Right cardiac atrium (tissue), 5 donors: ENCODE measurements at regions not wholly inside any gene's neighbourhood (a gene's known extent, or its start where the extent isn't known, plus 50 kb on each side); places are given as distances from the start of the nearest gene placed in this dataset.

Experiments used
- ATAC-seq, 2 donors: fragments of 200-7000 bp; cut with Tn5 transposase; one replicate each; pipeline versions ENCODE4 v1.8.0 to v1.9.1; 2020; ENCODE audit warnings: moderate library complexity in 2 of 2, mild to moderate bottlenecking in 1 of 2
- DNase-seq, 3 donors: peaks; one replicate each; pipeline ENCODE4 v3.0.0-alpha.2; 2020
- H3K27ac ChIP-seq: one replicate; pipeline ENCODE4 v1.5.1; 2013; ENCODE audit warnings: mild to moderate bottlenecking, low read length, control low read depth, moderate library complexity
- H3K27me3 ChIP-seq: one replicate; pipeline ENCODE4 v1.6.1; 2013; ENCODE audit not compliant: control insufficient read depth, insufficient read depth
- H3K4me1 ChIP-seq: one replicate; pipeline ENCODE4 v1.6.1; 2013; ENCODE audit warnings: low read length; ENCODE audit not compliant: control insufficient read depth, insufficient read depth
- H3K4me3 ChIP-seq: one replicate; pipeline ENCODE4 v1.5.1; 2013; ENCODE audit warnings: low read length, control low read depth
- H3K9me3 ChIP-seq: one replicate; pipeline ENCODE4 v1.6.1; 2013; ENCODE audit warnings: low read length; ENCODE audit not compliant: control insufficient read depth
- WGBS: extraction: QIAGEN DNeasy Blood & Tissue Kit; methylation state at CpG from one replicate; pipeline ENCODE4 v1.1.7; 2013; 5-methylcytosine and 5-hydroxymethylcytosine counted together
- intact Hi-C, 4 donors: fragments of 100-400 bp; cut with DNase I; formaldehyde crosslinking; loops; one replicate each; pipeline versions ENCODE4 v1.11.0 to v1.14.0; 2022 to 2023
- donor health status: healthy with polysubstance abuse.
- donor health status: DM: no; HTN: yes; CAD: no.
- donor health status: DM: no; HTN: no; CAD: no.
- donor health status: DM: no; HTN: yes; CAD: no; lungs with severe emphysema.
- donor health status: DM: yes; HTN: yes; CAD: no.

DNA sequence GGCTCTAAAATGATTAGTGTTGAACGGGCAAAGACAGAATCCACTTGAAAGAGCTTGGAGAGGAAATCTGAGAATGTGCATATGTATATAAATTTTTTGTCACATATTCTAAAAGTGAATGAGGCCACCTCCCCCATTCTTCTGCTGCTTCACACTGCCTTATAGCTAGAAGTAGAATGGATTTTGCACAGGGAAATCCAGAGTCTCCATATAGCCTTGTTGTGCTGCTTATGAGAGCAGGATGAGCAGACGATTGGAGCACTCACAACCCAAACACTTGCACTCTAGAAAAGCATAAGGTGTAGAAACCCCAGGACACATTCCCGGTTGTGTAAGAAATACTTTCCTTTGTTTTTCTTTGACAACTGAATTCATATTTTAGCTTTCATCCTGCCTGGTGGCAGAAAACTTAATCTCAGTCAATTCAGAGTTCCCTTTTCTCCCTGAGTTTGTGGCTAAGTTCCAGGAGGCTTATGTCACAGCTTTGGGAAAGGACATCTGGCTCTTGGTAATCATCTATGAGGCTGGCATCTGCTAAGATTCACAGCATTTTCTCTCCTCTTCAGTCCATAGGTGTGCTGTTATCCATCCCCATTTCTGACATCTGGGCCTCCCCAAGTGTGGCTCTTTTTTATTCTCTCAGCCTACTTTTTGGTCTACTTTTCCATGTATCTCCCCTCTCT, 188.4 kb upstream of the PFN2 start:
- no peak overlapping the region for H3K27ac ChIP-seq
- DNase-seq (no peak), ATAC-seq (no peak)
- H3K9me3 ChIP-seq: no peaks in the 10 kb centered on the region
- no peaks in the 10 kb centered on the region for H3K4me1 ChIP-seq
- intact Hi-C loops: no loop called here
- 52% methylated on average over 3 of the region's 3 CpGs for WGBS
- H3K27me3 ChIP-seq: no peaks in the 10 kb centered on the region
- no peak overlapping the region for H3K4me3 ChIP-seq

DNA sequence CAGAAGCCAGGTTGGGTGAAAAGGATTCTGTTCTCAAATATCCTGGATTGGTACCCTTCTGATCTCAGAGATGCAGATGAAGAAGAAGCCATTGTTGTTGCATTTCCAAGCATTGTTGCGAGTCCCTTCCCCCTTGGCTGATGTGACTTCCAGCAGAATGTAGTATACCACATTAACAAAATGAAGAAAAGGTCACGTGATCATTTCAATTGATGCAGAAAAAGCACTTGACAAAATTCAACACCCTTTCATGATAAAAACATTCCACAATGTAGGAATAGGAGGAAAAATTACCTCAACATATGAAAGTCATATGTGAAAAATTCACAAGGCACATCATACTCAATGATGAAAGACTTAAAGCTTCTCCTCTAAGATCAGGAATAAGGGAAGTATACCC, 181.9 kb upstream of the PFN2 start:
- WGBS: 94% methylated on average over 2 of the region's 2 CpGs
- intact Hi-C loops: no loop called here
- Histone ChIP-seq H3K27ac (no peak overlapping the region), H3K9me3 (no peaks in the 10 kb centered on the region), H3K4me1 (peaks cover 2% of the 10 kb centered on the region), H3K4me3 (no peak overlapping the region), H3K27me3 (no peaks in the 10 kb centered on the region)
- DNase-seq (no peak), ATAC-seq (no peak)

DNA sequence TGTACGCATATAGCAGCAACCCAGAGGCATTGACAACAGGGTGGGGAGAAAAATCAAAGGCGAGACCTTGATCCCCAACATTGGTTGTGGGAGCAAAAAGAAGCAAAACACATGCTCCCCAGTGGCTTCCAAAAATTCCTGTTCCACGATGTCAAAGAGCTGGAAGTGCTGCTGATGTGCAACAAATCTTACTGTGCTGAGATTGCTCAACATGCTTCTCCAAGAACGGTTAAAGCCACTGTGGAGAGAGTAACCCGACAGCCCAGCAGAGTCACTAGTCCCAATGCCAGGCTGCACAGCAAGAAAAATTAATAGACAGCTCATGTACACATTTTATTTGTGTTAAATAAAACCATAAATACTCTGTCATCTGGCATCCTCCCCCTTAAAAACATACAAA, 179.9 kb upstream of the PFN2 start:
- Histone ChIP-seq H3K4me1 (peaks cover 3% of the 10 kb centered on the region), H3K27ac (no peak overlapping the region), H3K4me3 (no peak overlapping the region), H3K27me3 (no peaks in the 10 kb centered on the region), H3K9me3 (no peaks in the 10 kb centered on the region)
- DNase-seq: no peak
- 67% methylated on average over 5 of the region's 5 CpGs for WGBS
- ATAC-seq: no peak
- intact Hi-C loops: no loop called here

DNA sequence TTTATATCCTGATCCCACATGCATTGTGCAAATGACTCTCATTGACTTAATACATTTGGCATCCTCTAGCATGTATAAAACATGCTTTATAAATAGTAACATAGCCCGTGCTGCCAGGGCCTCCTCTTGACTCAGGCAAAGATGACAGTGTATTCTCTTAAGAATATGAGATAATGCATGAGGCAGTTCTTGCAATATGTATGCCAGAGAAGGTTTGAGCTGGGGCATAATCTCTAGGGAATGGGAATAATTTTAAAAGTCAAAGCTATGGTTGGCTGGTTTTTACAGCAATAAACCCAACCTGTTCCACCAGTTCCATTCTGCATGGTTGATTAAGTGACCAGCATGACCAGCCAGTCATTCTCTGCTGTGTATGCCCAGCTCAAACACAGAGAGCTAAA, 179.0 kb upstream of the PFN2 start:
- DNase-seq (peak in 1 of 3 donors; percentile 33), ATAC-seq (peak in 1 of 2 donors; percentile 68)
- Histone ChIP-seq H3K9me3 (no peaks in the 10 kb centered on the region), H3K27ac (peak overlapping the region; percentile 67), H3K4me3 (no peak overlapping the region), H3K27me3 (no peaks in the 10 kb centered on the region), H3K4me1 (peaks cover 3% of the 10 kb centered on the region)
- intact Hi-C loops: no loop called here
- 0% methylated on average over 1 of the region's 1 CpG for WGBS

DNA sequence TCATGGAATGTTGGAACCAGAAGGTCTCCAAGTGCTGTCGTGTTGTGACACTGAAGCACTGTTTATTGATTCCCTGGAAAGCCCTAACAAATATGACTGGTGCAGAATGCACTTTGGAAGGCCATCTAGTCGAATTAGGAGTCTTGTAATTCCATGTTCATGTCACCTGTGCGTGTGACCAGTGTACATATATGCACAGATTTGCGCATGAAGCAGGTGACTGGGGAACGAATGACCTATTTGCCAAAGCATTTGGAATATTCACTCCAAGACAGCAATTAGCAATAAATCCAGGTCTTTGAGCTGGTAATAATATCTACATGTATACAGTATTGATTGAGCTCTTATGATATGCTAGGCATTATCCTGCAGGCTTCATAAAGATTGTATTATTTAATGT, 177.5 kb upstream of the PFN2 start:
- intact Hi-C loops: no loop called here
- Histone ChIP-seq H3K4me3 (no peak overlapping the region), H3K9me3 (no peaks in the 10 kb centered on the region), H3K4me1 (peaks cover 3% of the 10 kb centered on the region), H3K27me3 (no peaks in the 10 kb centered on the region), H3K27ac (no peak overlapping the region)
- WGBS: 83% methylated on average over 5 of the region's 5 CpGs
- DNase-seq (no peak), ATAC-seq (no peak)

DNA sequence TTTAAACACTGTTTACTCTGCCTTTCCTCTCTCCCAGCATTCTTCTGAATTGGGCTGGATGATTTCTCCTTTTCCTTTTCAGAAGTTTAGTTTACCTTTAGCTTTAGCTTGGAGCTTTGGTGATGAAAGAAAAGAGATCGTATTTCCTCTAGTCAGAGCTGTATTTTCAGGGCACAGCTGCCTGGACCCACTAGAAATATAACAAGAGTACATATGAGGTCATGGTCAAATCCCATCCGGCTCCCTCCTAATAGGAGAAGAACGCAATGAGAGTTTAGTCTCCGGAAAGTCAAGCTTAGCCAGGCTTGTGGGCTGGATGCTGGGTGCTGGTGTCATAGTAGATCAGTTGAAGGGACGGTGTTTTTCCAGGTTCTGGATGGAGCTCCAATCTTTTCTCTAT, 177.1 kb upstream of the PFN2 start:
- 60% methylated on average over 5 of the region's 5 CpGs for WGBS

DNA sequence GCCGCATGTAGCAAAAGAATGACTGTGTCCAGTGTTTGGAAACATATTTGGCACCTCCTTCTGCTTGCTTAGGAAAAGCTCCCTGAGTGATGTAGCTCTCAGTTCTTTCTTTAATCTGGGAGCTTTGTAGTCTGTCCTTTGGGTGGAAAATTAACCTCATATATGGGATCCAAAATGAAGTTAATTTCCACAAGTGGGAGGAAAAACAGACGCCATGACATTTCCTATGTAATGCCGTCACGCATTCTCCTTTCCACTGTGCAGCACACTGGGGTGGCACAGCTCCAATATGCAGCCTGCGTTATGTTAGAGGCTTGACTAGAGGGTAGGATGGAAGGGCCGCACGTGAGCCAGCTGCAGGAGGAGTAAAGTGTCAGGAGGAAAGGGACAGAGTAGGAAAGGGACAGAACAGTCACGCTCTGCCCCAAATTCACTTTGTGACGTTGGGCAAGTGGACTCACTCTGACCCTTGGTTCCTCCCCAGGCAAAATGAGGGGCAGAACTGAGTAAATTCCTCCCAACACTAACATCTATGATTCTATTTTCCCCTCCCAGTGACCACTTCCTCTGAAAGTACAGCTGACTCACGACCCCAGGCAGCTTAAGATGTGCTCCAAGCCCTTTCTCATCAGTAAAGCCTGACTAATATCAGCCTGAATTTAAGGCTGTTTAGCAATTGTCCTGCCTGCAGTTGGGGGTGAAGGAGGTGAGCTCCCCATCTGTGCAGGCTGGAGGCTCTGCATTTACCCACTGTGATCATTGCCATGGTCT, 176.5 kb upstream of the PFN2 start:
- peaks cover 3% of the 10 kb centered on the region for H3K4me1 ChIP-seq
- no peaks in the 10 kb centered on the region for H3K27me3 ChIP-seq
- intact Hi-C loops: no loop called here
- no peak overlapping the region for H3K4me3 ChIP-seq
- H3K9me3 ChIP-seq: no peaks in the 10 kb centered on the region
- peak; percentile 29 to 69 (median 33) for DNase-seq
- ATAC-seq: peak; percentile 51 to 62
- 47% methylated on average over 10 of the region's 10 CpGs for WGBS
- no peak overlapping the region for H3K27ac ChIP-seq

More for the DNA sequence above, 177.1 kb upstream of the PFN2 start:
- Histone ChIP-seq H3K27ac (no peak overlapping the region), H3K4me1 (peaks cover 3% of the 10 kb centered on the region), H3K27me3 (no peaks in the 10 kb centered on the region), H3K4me3 (no peak overlapping the region), H3K9me3 (no peaks in the 10 kb centered on the region)
- ATAC-seq (peak in 1 of 2 donors; percentile 33), DNase-seq (no peak)
- intact Hi-C loops: no loop called here

DNA sequence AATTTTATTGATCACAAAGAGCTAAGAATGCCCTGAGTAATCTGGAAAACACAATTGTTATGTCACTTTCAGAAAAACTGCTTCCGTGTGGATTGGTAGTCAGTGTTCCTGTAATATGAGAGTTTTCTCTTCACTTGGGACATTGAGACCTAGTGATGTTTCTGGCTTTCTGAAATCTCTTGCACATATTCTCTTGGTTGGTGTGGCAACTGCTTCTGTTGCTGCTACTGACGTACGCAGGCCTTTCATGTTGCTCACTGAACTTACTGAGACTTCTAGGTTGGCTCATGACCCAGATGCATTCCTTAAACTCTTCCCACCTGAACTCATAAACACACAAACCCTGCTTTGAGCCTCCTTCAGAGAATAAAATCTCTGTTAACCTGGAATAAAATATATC, 175.0 kb upstream of the PFN2 start:
- no peaks in the 10 kb centered on the region for H3K27me3 ChIP-seq
- no peaks in the 10 kb centered on the region for H3K9me3 ChIP-seq
- no peak for DNase-seq
- ATAC-seq: no peak
- intact Hi-C loops: no loop called here
- H3K4me1 ChIP-seq: peaks cover 2% of the 10 kb centered on the region
- 94% methylated on average over 3 of the region's 3 CpGs for WGBS
- H3K4me3 ChIP-seq: no peak overlapping the region
- no peak overlapping the region for H3K27ac ChIP-seq

DNA sequence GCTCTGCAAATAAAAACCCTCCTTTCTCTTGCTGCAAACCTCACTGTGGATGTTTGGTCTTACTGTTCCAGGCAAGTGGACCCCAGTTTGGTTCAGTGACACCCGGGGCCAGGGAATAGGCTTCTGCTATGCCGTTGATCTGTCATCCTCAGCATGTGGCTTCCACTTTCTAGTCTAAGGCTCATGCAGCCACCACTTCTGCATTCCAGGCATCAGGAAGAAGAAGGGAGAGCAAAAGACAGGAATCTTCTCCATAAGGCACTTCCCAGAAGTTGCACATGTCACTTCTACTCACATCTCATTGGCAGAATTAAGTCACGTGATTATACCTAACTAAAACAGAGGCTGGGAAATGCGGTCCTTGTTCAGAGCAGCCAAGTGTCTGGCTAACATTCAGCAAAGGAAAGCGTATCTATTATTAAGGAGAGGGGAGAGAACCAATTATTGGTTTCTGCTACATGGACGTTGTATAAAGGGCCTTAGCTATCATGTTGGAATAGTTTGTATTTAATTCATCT, 173.6 kb upstream of the PFN2 start:
- peaks cover 1% of the 10 kb centered on the region for H3K4me1 ChIP-seq
- WGBS: 89% methylated on average over 6 of the region's 6 CpGs
- H3K27me3 ChIP-seq: no peaks in the 10 kb centered on the region
- ATAC-seq: no peak
- H3K4me3 ChIP-seq: no peak overlapping the region
- no peak overlapping the region for H3K27ac ChIP-seq
- intact Hi-C loops: no loop called here
- H3K9me3 ChIP-seq: no peaks in the 10 kb centered on the region
- no peak for DNase-seq

DNA sequence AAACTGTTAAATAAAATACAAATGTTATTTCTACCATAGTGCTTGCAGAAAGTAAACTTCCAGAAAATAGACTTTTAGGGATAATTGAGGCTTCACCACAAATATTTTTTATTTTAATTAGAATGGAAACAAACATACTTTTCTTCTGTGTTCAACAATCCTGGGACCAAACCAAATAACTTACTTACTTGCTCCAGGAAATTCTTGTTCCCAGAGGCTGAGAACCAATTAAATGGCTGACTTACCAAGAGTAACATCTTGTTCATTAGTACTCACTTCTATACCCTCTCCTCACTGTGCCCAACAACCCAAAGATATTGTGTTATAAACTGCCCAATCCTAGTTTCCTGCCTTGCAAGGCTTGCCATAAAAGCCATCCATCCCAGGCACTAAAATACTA, 172.2 kb upstream of the PFN2 start:
- intact Hi-C loops: no loop called here
- Histone ChIP-seq H3K4me3 (no peak overlapping the region), H3K27ac (no peak overlapping the region), H3K9me3 (no peaks in the 10 kb centered on the region), H3K27me3 (no peaks in the 10 kb centered on the region), H3K4me1 (peaks cover 1% of the 10 kb centered on the region)
- DNase-seq: no peak
- ATAC-seq: no peak

DNA sequence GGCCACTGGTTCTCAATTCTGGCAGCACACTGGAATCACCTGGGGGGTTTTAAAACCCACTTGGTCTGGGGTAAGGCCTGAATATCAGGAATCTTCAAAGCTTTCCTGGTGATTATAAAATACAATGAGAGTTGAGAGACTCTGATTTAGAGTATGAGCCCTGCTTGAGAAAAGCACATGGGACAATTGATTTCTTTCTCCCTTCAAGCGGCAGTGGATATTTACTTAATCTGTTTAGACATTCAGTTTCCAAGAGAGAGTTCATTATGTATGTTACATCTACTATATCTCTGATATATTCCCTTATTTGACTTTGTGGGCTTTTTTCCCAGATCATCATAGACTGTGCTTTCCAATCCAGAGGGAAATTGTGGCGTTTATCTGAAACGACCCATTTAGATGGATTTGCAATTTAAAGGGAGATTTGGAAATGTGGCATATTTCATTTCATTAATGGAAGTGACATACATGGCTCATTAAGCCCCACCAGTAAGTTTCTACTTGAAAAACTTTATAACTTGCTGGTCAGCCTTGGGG, 171.2 kb upstream of the PFN2 start:
- no peak for ATAC-seq
- intact Hi-C loops: no loop called here
- Histone ChIP-seq H3K9me3 (no peaks in the 10 kb centered on the region), H3K4me1 (no peaks in the 10 kb centered on the region), H3K27me3 (no peaks in the 10 kb centered on the region), H3K4me3 (no peak overlapping the region), H3K27ac (no peak overlapping the region)
- no peak for DNase-seq
- WGBS: 67% methylated on average over 3 of the region's 3 CpGs
